Retinal pigment epithelial cell (primary cell): ENCODE measurements at regions not wholly inside any gene's neighbourhood (a gene's known extent, or its start where the extent isn't known, plus 50 kb on each side); places are given as distances from the start of the nearest gene placed in this dataset.

Experiments used
- DNase-seq: peaks from one replicate; pipeline ENCODE4 v3.0.0-alpha.2; 2010; ENCODE audit warnings: low read depth
- H3K4me3 ChIP-seq: 2 replicates; pipeline ENCODE4 v1.5.1; 2011; ENCODE audit warnings: mild to moderate bottlenecking, low read length, control low read depth, moderate library complexity
- TF ChIP-seq, protein P1 (sequence below): conservative IDR thresholded peaks from 2 replicates; pipeline ENCODE4 v1.5.1; 2011; ENCODE audit warnings: low read depth, low read length, control low read depth, inconsistent platforms

DNA sequence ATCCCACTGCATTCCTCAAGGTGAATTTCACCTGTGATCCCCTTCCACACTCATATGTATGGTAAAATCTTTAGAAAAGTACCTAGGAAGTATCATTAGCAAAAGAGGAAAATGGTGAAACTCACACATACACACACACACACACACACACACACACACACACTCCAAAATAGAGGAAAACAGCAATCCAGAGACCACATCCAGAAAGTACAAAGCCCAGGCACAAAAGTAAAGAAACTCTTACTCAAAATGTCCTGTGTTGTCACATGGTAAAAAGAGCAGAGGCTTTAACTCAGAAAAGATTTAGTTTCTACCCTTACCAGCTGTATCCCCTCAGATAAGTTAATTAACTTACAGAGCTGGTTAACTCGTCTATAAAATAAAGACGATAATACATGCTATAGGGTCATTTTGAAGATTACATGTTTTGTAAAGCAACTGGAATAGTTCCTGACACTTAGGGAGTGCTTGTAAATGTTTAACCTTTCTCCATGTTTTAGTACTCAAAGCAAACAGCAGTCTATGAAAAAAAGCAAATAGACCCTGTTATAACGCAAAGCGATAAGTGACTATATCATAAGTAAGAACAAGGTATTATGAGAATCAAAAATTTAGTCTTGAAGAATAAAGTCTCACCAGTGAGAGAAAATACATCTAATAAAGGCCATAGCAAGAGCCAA, 360.0 kb upstream of the LRATD1 start:
- TF ChIP-seq, protein P1, sequence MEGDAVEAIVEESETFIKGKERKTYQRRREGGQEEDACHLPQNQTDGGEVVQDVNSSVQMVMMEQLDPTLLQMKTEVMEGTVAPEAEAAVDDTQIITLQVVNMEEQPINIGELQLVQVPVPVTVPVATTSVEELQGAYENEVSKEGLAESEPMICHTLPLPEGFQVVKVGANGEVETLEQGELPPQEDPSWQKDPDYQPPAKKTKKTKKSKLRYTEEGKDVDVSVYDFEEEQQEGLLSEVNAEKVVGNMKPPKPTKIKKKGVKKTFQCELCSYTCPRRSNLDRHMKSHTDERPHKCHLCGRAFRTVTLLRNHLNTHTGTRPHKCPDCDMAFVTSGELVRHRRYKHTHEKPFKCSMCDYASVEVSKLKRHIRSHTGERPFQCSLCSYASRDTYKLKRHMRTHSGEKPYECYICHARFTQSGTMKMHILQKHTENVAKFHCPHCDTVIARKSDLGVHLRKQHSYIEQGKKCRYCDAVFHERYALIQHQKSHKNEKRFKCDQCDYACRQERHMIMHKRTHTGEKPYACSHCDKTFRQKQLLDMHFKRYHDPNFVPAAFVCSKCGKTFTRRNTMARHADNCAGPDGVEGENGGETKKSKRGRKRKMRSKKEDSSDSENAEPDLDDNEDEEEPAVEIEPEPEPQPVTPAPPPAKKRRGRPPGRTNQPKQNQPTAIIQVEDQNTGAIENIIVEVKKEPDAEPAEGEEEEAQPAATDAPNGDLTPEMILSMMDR = no peak
- no peak overlapping the region for H3K4me3 ChIP-seq
- DNase-seq = no peak

DNA sequence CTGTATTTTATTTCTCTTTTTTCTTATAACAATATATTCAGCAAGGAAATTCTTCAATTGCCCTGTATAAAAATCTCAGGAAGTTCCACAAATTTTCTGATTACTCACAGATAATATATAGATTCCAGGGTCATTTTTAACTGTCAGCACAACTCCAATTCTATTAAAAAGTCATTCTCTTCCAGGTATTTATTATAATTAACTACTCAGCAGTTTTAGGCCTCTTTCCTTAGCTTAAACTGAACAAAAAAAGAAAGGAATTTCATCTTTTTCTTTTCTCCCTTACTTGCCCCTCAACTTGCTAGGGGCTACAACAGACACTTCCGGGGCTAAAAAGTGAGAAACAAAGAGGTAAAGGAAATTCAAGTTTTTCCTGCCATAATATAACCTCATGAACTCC, 358.9 kb upstream of the LRATD1 start:
- H3K4me3 ChIP-seq = no peak overlapping the region
- TF ChIP-seq, protein P1 = no peak
- DNase-seq = no peak

DNA sequence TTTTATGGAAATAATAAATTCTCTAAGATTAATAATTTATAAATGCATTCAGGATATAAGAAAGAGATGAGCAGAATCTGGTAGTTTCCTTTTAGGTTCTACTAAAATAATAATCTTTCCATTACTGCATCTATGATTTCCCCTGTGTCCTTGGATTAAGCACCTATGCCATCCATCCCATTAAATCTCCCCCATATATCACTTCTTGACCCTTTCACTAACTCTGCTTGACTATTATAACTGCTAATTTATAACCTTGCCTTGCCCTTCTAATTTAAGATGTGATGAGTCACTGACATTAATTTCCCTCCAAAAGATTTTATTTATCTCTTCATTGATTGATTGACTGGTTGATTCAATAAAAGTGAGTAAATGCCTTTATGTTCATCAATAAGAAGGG, 348.3 kb upstream of the LRATD1 start:
- TF ChIP-seq, protein P1 = no peak

DNA sequence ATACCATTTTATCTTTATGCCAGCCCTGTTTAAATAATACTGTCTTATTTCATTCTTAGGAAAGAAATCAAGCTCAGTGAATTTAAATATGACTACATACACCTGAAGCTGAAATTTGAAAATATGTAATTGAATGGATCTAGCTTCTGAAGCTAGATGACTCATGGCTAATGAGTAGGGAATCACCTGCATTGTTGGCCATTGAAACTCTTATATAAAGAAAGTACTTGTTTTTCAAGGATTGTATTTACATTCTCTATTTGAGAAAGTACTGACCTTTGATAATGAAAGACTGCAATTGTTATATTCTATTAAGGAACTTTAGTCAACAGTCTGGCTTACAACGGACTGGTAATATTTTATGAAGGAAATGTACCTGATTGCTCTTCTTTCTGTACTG, 346.7 kb upstream of the LRATD1 start:
- TF ChIP-seq, protein P1 = no peak
- H3K4me3 ChIP-seq = no peak overlapping the region
- no peak for DNase-seq

More for the DNA sequence above, 348.3 kb upstream of the LRATD1 start:
- no peak overlapping the region for H3K4me3 ChIP-seq
- DNase-seq = no peak

DNA sequence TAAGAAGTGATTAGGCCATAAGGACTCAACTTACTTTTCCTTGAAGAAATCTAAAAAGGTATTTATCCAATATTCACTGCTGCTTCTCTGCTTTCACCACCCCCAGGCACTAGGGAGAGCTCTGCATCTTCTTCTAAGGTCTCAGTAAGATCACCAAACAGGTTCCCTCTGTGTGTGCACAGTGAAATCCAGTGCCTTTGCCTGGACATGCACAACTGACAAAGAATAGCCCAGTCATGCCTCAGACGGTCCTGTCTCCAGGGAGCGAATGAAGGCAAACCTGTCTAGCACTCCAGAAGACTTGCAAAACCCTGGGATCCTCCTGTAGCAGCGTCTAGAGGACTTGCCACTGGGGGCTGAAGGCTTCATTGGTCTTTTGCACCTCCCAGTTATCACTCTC, 344.5 kb upstream of the LRATD1 start:
- TF ChIP-seq, protein P1 = no peak
- DNase-seq = no peak

DNA sequence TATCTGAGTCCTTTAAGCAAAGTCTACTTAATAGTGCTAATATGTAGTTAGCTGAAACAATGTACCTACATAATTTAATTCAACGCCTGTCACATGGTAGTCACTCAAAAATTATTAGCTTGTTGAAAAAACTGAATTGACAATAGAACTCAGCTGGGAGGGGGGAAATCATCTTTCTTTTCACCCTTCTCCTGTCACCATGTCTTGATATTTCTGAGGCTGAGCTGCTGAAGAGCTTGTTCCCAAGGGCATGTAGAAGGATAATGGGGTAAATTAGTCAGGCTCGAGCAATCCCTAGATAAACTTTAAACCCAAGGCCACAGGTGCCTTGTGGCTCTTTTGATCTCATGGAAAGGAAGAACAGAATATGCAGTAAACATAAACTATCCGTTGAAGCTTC, 339.6 kb upstream of the LRATD1 start:
- H3K4me3 ChIP-seq = no peak overlapping the region
- TF ChIP-seq, protein P1 = no peak
- no peak for DNase-seq

More for the DNA sequence above, 344.5 kb upstream of the LRATD1 start:
- no peak overlapping the region for H3K4me3 ChIP-seq

DNA sequence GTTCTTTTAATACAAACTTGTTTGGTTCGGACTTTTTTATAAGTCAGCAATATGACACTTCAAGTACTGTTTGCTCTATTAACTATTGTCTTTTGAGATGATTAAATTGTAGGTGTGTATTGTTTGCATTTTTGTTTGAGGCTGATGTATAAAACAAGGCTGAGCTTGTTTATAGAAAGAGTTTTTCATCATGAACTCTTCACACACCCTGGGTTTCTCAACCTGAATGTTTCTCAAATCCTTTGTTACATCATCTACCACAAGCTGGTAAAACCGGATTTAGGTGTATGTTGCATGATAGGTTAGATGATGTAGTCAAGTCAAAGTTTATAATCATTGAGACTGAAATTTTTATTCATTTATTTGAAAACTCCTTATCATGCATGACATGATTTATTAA, 335.2 kb upstream of the LRATD1 start:
- DNase-seq = peak; percentile 9
- no peak overlapping the region for H3K4me3 ChIP-seq
- TF ChIP-seq, protein P1 = no peak
